HEK293 (cell line): ENCODE measurements at regions not wholly inside any gene's neighbourhood (a gene's known extent, or its start where the extent isn't known, plus 50 kb on each side); places are given as distances from the start of the nearest gene placed in this dataset.

Source experiments
- CTCF ChIP-seq: fragments of 450-650 bp; formaldehyde crosslinking; IDR thresholded peaks from 2 replicates; pipeline ENCODE4 v1.5.1; 2016; ENCODE audit warnings: missing biosample characterization, missing genetic modification characterization
- KLF7 ChIP-seq: fragments of 450-650 bp; formaldehyde crosslinking; IDR thresholded peaks from 2 replicates; pipeline ENCODE4 v1.5.1; 2016; ENCODE audit warnings: missing biosample characterization, missing genetic modification characterization, borderline replicate concordance
- REST ChIP-seq: fragments of 450-650 bp; formaldehyde crosslinking; IDR thresholded peaks from 2 replicates; pipeline ENCODE4 v1.5.1; 2016; ENCODE audit warnings: missing biosample characterization, missing genetic modification characterization
- ZNF169 ChIP-seq: fragments of 450-650 bp; formaldehyde crosslinking; IDR thresholded peaks from 2 replicates; pipeline ENCODE4 v1.5.1; 2016; ENCODE audit warnings: missing biosample characterization, missing genetic modification characterization
- TF ChIP-seq, protein P1 (sequence below): fragments of 450-650 bp; formaldehyde crosslinking; IDR thresholded peaks from 2 replicates; pipeline ENCODE4 v1.5.1; 2016; ENCODE audit warnings: missing biosample characterization, missing genetic modification characterization, borderline replicate concordance
- TF ChIP-seq, protein P2 (sequence below): fragments of 450-650 bp; formaldehyde crosslinking; IDR thresholded peaks from 2 replicates; pipeline ENCODE4 v1.5.1; 2016; ENCODE audit warnings: missing biosample characterization, missing genetic modification characterization, low read depth

GRCh38 chr5:84478603-84479002 is 93.9 kb upstream of the EDIL3 start:
- no peak for TF ChIP-seq CTCF (tag by site-specific recombination)
- TF ChIP-seq, protein P1, sequence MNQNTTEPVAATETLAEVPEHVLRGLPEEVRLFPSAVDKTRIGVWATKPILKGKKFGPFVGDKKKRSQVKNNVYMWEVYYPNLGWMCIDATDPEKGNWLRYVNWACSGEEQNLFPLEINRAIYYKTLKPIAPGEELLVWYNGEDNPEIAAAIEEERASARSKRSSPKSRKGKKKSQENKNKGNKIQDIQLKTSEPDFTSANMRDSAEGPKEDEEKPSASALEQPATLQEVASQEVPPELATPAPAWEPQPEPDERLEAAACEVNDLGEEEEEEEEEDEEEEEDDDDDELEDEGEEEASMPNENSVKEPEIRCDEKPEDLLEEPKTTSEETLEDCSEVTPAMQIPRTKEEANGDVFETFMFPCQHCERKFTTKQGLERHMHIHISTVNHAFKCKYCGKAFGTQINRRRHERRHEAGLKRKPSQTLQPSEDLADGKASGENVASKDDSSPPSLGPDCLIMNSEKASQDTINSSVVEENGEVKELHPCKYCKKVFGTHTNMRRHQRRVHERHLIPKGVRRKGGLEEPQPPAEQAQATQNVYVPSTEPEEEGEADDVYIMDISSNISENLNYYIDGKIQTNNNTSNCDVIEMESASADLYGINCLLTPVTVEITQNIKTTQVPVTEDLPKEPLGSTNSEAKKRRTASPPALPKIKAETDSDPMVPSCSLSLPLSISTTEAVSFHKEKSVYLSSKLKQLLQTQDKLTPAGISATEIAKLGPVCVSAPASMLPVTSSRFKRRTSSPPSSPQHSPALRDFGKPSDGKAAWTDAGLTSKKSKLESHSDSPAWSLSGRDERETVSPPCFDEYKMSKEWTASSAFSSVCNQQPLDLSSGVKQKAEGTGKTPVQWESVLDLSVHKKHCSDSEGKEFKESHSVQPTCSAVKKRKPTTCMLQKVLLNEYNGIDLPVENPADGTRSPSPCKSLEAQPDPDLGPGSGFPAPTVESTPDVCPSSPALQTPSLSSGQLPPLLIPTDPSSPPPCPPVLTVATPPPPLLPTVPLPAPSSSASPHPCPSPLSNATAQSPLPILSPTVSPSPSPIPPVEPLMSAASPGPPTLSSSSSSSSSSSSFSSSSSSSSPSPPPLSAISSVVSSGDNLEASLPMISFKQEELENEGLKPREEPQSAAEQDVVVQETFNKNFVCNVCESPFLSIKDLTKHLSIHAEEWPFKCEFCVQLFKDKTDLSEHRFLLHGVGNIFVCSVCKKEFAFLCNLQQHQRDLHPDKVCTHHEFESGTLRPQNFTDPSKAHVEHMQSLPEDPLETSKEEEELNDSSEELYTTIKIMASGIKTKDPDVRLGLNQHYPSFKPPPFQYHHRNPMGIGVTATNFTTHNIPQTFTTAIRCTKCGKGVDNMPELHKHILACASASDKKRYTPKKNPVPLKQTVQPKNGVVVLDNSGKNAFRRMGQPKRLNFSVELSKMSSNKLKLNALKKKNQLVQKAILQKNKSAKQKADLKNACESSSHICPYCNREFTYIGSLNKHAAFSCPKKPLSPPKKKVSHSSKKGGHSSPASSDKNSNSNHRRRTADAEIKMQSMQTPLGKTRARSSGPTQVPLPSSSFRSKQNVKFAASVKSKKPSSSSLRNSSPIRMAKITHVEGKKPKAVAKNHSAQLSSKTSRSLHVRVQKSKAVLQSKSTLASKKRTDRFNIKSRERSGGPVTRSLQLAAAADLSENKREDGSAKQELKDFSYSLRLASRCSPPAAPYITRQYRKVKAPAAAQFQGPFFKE (tag by site-specific recombination): no peak
- no peak for TF ChIP-seq REST (tag by site-specific recombination)
- no peak for TF ChIP-seq KLF7 (tag by site-specific recombination)
- no peak for TF ChIP-seq ZNF169 (tag by site-specific recombination)
- TF ChIP-seq, protein P2, sequence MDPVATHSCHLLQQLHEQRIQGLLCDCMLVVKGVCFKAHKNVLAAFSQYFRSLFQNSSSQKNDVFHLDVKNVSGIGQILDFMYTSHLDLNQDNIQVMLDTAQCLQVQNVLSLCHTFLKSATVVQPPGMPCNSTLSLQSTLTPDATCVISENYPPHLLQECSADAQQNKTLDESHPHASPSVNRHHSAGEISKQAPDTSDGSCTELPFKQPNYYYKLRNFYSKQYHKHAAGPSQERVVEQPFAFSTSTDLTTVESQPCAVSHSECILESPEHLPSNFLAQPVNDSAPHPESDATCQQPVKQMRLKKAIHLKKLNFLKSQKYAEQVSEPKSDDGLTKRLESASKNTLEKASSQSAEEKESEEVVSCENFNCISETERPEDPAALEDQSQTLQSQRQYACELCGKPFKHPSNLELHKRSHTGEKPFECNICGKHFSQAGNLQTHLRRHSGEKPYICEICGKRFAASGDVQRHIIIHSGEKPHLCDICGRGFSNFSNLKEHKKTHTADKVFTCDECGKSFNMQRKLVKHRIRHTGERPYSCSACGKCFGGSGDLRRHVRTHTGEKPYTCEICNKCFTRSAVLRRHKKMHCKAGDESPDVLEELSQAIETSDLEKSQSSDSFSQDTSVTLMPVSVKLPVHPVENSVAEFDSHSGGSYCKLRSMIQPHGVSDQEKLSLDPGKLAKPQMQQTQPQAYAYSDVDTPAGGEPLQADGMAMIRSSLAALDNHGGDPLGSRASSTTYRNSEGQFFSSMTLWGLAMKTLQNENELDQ (tag by site-specific recombination): no peak
